MM.1S (cell line): ENCODE measurements at regions not wholly inside any gene's neighbourhood (a gene's known extent, or its start where the extent isn't known, plus 50 kb on each side); places are given as distances from the start of the nearest gene placed in this dataset.

Experiments used
- DNase-seq: peaks from one replicate; pipeline ENCODE4 v3.0.0-alpha.2; 2015
- H2AFZ ChIP-seq: fragments of 300-600 bp; sonication (generic); 2 replicates; pipeline ENCODE4 v1.6.0; 2016; ENCODE audit warnings: antibody characterized with exemption, low read length
- H3F3A ChIP-seq: fragments of 300-600 bp; sonication (generic); 2 replicates; pipeline ENCODE4 v1.6.1; 2016; ENCODE audit warnings: mild to moderate bottlenecking, antibody characterized with exemption, low read length, moderate library complexity, mixed read lengths; ENCODE audit not compliant: insufficient read depth
- H3K27ac ChIP-seq: fragments of 300-600 bp; sonication (generic); 2 replicates; pipeline ENCODE4 v1.5.1; 2016; ENCODE audit warnings: mild to moderate bottlenecking, low read length
- H3K27me3 ChIP-seq: fragments of 300-600 bp; sonication (generic); replicated peaks from 2 replicates; pipeline ENCODE4 v1.6.0; 2016; ENCODE audit warnings: low read length; ENCODE audit not compliant: insufficient read depth
- H3K36me3 ChIP-seq: fragments of 300-600 bp; sonication (generic); replicated peaks from 2 replicates; pipeline ENCODE4 v1.6.1; 2016; ENCODE audit warnings: mild to moderate bottlenecking, low read length, mixed read lengths; ENCODE audit not compliant: insufficient read depth
- H3K4me1 ChIP-seq: fragments of 300-600 bp; sonication (generic); 2 replicates; pipeline ENCODE4 v1.6.1; 2016; ENCODE audit warnings: low read length, mixed read lengths
- H3K4me2 ChIP-seq: fragments of 300-600 bp; sonication (generic); 2 replicates; pipeline ENCODE4 v1.6.0; 2016; ENCODE audit warnings: low read depth, low read length
- H3K4me3 ChIP-seq: fragments of 300-600 bp; sonication (generic); 2 replicates; pipeline ENCODE4 v1.5.1; 2016; ENCODE audit warnings: low read length, mixed read lengths
- H3K79me2 ChIP-seq: fragments of 300-600 bp; sonication (generic); 2 replicates; pipeline ENCODE4 v1.6.1; 2016; ENCODE audit warnings: mixed run types, low read length, mixed read lengths
- H3K9ac ChIP-seq: fragments of 300-600 bp; sonication (generic); 2 replicates; pipeline ENCODE4 v1.6.1; 2016; ENCODE audit warnings: low read length, mixed read lengths
- H3K9me2 ChIP-seq: fragments of 300-600 bp; sonication (generic); replicated peaks from 2 replicates; pipeline ENCODE4 v1.6.1; 2016; ENCODE audit warnings: mild to moderate bottlenecking, low read length, mixed read lengths; ENCODE audit not compliant: insufficient read depth
- H3K9me3 ChIP-seq: fragments of 300-600 bp; sonication (generic); replicated peaks from 2 replicates; pipeline ENCODE4 v1.6.1; 2016; ENCODE audit warnings: mild to moderate bottlenecking, low read length, mixed read lengths; ENCODE audit not compliant: insufficient read depth
- H4K20me1 ChIP-seq: fragments of 300-600 bp; sonication (generic); 2 replicates; pipeline ENCODE4 v1.6.1; 2016; ENCODE audit warnings: mild to moderate bottlenecking, low read length, moderate library complexity, mixed read lengths; ENCODE audit not compliant: insufficient read depth
- EZH2 ChIP-seq: fragments of 300-600 bp; sonication (generic); optimal IDR thresholded peaks from 2 replicates; pipeline ENCODE3; 2017; ENCODE audit warnings: low read depth, mild to moderate bottlenecking, antibody characterized with exemption, low read length, mixed read lengths
- EZH2phosphoT487 ChIP-seq: fragments of 300-600 bp; sonication (generic); IDR thresholded peaks from 2 replicates; pipeline ENCODE4 v1.6.1; 2018; ENCODE audit warnings: antibody characterized with exemption, low read length
- TF ChIP-seq, protein P1 (sequence below): fragments of 300-600 bp; sonication (generic); IDR thresholded peaks from 2 replicates; pipeline ENCODE4 v1.5.1; 2016; ENCODE audit warnings: antibody characterized with exemption, low read length, mixed read lengths

DNA sequence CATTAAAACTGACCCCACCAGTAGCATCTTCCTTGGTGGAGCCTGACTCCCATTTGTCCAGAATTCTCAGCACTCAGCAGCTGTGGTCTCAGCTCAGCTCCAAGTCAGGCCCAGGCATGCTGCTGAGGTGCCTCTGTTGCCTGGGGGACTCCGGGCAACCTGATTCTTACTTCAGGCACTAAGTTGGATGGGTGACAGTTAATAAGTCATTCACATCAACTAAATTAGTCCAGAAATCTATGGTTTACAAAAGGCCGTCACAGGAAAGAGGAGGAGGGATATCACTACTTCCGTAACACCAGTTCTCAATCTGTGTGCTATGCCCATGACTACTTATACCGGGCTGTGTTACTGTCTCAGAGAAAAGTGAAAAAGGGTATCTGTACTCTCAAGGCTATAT lies 310.2 kb downstream of the SATB1 start:
- H2AFZ ChIP-seq: no peak overlapping the region
- TF ChIP-seq EZH2 (no peak), EZH2phosphoT487 (no peak)
- TF ChIP-seq, protein P1, sequence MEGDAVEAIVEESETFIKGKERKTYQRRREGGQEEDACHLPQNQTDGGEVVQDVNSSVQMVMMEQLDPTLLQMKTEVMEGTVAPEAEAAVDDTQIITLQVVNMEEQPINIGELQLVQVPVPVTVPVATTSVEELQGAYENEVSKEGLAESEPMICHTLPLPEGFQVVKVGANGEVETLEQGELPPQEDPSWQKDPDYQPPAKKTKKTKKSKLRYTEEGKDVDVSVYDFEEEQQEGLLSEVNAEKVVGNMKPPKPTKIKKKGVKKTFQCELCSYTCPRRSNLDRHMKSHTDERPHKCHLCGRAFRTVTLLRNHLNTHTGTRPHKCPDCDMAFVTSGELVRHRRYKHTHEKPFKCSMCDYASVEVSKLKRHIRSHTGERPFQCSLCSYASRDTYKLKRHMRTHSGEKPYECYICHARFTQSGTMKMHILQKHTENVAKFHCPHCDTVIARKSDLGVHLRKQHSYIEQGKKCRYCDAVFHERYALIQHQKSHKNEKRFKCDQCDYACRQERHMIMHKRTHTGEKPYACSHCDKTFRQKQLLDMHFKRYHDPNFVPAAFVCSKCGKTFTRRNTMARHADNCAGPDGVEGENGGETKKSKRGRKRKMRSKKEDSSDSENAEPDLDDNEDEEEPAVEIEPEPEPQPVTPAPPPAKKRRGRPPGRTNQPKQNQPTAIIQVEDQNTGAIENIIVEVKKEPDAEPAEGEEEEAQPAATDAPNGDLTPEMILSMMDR: no peak
- H3K27ac ChIP-seq: no peak overlapping the region
- DNase-seq: no peak
- H3K4me1 ChIP-seq: no peaks in the 10 kb centered on the region
- no peaks in the 10 kb centered on the region for H4K20me1 ChIP-seq
- no peaks in the 10 kb centered on the region for H3F3A ChIP-seq
- no peaks in the 10 kb centered on the region for H3K36me3 ChIP-seq
- no peaks in the 10 kb centered on the region for H3K27me3 ChIP-seq
- no peak overlapping the region for H3K9ac ChIP-seq
- H3K79me2 ChIP-seq: no peaks in the 10 kb centered on the region
- no peaks in the 10 kb centered on the region for H3K9me2 ChIP-seq
- no peak overlapping the region for H3K4me2 ChIP-seq
- H3K4me3 ChIP-seq: no peak overlapping the region
- H3K9me3 ChIP-seq: no peaks in the 10 kb centered on the region

DNA sequence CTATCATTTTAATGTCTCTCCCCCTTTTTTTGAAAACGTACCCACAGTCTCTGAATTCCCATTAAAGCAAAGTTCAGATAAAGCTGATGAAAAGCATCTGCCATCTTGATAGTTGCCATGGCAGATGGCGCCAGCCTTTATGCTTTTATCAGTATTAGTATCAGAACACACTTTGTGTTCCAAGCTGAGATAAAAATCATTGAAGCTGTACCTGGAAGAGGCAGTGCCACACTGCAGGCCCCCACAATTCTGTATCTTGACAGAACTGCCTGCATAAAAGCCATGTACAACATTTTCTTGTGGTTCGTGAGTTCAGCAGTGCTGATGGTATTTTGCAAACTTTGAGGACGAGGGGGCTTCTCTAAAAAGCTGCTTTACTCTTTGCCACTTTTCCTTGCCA lies 311.7 kb downstream of the SATB1 start:
- no peaks in the 10 kb centered on the region for H3K27me3 ChIP-seq
- H3K4me2 ChIP-seq: no peak overlapping the region
- no peaks in the 10 kb centered on the region for H3K9me2 ChIP-seq
- no peaks in the 10 kb centered on the region for H3K36me3 ChIP-seq
- H3K4me1 ChIP-seq: no peaks in the 10 kb centered on the region
- H3K79me2 ChIP-seq: no peaks in the 10 kb centered on the region
- DNase-seq: no peak
- no peak overlapping the region for H3K27ac ChIP-seq
- H3K4me3 ChIP-seq: no peak overlapping the region
- no peaks in the 10 kb centered on the region for H3F3A ChIP-seq
- H4K20me1 ChIP-seq: no peaks in the 10 kb centered on the region
- no peak overlapping the region for H3K9ac ChIP-seq
- TF ChIP-seq EZH2 (no peak), EZH2phosphoT487 (no peak)
- TF ChIP-seq, protein P1: no peak
- no peak overlapping the region for H2AFZ ChIP-seq
- no peaks in the 10 kb centered on the region for H3K9me3 ChIP-seq

DNA sequence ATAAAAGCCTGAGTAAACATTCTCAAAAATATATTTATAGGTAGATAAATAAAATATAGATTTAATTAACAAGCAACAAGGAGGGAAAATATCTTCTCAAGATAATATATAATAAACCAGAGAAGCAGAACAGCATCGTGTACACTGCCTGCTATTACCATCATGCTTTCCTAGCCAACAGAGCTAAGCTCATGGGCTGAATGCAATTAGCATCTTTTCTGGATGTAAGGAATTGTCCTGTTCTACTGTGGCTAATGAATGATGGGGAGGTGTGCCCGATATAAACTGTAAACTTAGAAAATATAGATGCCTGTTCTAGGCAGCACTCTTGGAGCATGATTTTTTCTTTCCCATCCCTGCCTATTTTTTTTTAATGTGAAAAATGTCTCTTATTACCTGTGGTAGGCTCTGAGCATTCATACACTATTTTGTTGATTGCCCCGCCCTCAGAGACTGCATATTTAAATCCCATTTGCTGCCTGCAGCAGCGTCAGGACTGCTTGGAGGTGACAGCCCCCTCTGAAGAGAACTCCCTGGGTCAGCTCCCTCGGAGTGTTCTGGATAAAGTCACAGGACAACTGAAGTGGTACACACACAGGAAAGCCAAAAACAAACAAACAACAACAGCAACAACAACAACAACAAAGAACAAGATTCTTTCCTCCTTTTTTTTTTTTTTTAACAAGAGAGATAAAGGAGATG lies 312.3 kb downstream of the SATB1 start:
- Histone ChIP-seq H3K9me2 (no peaks in the 10 kb centered on the region), H4K20me1 (no peaks in the 10 kb centered on the region), H3K9me3 (no peaks in the 10 kb centered on the region), H3K4me2 (no peak overlapping the region), H3K27ac (no peak overlapping the region), H3K27me3 (no peaks in the 10 kb centered on the region), H2AFZ (no peak overlapping the region), H3K9ac (no peak overlapping the region), H3K4me3 (no peak overlapping the region), H3K79me2 (no peaks in the 10 kb centered on the region), H3F3A (no peaks in the 10 kb centered on the region), H3K36me3 (no peaks in the 10 kb centered on the region), H3K4me1 (no peaks in the 10 kb centered on the region)
- no peak for DNase-seq
- TF ChIP-seq EZH2 (no peak), EZH2phosphoT487 (no peak)
- TF ChIP-seq, protein P1: no peak
